NCI-H2227 treated with DMSO at 0.1 percent for 48 hours (cell line): ENCODE measurements at regions not wholly inside any gene's neighbourhood (a gene's known extent, or its start where the extent isn't known, plus 50 kb on each side); places are given as distances from the start of the nearest gene placed in this dataset.
"Not testable (repeated sequence)": the region's sequence is repeated elsewhere in the genome, so short reads cannot be mapped to it uniquely, and the experiment has no call there.

Experiments used
- DNase-seq: peaks from one replicate; lab custom pipeline; 2025; lab: John Stamatoyannopoulos, UW

DNA sequence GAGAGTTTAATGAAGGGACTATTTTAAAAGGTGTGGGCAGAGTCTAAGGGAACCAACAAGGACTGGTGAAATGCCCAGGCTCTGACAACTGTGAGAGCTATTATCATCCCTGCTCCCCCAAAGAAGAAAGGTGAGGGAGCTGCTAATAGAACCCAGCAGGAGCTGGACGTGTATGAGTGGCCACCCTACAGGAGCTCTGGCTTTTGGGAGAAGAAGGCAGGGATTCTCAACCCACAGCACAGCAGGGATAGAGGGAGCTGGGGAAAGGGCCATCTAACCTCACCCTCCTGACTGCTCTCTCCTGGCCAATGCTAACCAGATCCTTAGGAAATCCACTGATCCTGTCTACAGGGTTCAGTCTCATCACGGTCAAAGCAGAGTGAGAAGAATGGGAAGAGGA, 57.1 kb downstream of the GRIN2B start:
- no peak for DNase-seq

DNA sequence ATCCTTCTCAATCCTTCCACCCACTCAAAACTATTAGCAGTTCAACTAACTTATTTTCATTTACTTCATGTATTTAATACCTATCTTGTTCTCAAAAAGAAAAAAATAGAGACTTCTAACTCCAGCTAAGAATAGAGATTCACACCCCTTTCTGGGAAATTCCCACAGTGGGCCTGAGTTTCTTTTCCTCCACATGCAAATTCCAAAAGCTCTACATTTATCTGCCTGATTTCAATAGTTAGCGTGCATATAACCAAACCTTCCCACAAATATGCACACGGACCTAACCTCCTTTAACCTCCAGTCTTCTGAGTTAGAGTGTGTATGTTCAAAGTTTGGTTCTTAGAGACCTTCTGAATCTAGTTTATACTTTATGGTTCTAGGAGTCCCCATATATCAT, 62.5 kb downstream of the GRIN2B start:
- no peak for DNase-seq

DNA sequence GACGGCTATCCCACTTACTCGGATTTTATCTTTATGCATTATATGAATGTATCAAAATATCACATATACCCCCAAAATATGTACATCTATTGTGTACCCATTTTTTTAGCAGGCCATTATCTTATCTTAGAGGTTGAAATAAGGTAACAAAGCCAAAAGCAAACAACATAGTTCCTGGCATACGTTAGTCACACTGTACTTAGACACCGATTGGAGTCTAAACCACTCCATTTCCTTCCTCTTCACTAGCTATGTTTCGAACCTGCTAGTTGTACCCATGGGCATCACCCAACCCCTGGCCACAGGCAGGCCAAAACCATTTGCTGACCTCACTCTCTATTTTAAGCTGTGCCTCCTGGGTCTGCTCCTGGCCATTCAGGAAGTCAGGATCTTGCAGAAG, 66.3 kb downstream of the GRIN2B start:
- DNase-seq, result no peak

DNA sequence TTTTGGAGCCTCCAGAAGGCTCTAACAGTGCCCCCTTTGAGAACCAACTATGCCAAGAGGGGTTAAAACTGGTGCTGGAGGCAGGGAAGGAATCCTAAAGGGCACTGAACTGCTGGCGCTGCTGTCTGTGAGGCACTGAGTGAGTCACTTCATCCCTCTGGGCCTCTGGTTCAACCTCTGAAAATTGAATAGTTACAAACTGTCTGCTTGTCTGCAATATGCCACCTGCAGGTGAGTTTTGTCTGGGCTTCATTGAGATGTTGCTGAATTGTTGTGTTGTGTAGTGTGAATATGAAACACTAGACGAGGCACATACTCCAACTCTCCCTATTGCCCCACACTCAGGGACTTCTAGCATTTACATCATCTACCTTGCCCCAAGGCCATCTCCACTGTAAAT, 68.0 kb downstream of the GRIN2B start:
- DNase-seq, result no peak

DNA sequence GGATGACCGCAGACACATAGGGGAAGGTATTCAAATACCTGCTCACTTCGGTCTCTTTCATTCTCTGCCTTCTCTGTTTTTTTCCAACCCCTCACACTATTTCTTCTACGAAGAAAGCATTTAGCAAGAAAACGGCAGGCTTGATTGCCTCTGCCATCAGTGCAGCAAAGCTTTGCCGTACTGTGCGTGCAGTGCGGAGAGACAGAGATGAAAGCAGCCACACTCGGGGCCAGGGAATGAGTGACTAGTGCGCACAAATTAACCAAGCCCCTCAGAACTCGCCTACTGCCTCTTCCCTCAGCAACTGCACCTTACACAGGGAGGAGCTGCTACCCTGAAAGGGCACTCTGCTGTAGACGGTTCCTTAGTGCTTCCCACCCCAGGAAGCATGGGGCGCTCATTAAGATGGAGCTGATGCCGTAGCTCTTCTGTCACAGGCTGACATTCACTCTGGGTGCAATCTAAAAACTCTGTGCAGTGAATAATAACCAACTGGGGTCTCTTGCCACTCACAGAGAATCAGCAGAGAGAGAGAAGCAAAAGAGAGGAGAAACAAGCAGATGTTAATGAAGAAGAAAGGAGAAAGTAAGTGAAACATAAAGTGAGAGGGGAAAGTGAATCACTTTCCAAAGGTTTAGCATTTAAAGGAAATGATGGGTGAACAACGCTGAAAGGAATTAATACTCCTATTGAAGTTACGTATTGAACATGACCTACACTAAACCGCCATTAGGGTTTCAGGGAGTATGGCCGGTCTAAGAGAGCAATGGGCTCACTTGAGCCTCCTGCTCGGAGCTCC, 69.4 kb downstream of the GRIN2B start:
- no peak for DNase-seq

DNA sequence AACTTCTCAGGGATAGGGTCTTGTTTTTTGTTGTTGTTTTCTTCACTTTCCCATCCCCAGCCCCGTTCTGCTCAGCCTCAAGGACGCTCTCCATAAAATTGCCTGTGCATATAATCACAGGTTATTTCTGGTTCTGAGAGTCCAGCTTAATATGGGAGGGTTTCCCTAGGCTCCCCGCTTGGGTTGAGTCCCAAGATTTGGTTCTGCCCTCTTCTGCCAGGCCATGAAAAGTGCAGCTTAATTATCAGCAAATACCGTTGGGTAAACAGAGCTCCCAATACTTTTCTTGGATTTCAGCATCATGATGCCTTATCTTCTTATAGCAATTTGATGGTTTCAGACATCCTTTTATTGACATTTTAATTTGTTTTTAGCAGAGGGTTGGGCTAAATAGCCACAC, 75.6 kb downstream of the GRIN2B start:
- no peak for DNase-seq

DNA sequence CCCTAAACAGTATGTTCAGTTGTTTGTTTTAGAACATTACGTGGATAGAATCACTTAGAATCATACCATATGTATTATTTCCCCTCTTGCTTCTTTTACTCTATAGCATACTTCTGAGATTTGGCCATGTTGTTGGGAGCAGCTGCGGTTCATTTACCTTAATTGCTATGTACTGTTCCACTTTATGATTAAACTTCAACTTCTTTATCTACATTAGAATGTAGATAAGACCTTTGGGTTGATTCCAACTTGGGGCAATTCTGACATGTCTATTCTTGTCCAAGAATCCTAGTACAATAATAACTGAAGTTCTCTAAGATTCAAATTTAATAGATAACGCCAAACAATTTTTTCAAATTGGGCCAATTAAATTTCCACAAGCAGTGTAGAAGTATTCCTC, 80.7 kb downstream of the GRIN2B start:
- peak; percentile 76 for DNase-seq

DNA sequence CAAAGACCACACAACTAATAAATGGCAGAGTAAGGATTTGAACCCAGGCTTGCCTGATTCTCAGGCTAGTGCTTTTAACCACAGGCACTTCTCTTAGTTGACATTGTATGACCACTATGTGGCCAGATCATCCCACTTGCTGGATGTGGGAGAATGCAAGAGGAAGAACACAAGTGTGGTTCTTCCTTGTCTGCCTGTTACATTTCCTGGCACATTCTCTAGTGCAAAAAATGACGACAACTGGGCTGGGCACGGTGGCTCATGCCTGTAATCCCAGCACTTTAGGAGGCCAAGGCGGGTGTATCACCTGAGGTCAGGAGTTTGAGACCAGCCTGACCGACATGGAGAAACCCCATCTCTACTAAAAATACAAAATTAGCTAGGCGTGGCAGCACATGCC, 83.0 kb downstream of the GRIN2B start:
- DNase-seq, result not testable (repeated sequence)

DNA sequence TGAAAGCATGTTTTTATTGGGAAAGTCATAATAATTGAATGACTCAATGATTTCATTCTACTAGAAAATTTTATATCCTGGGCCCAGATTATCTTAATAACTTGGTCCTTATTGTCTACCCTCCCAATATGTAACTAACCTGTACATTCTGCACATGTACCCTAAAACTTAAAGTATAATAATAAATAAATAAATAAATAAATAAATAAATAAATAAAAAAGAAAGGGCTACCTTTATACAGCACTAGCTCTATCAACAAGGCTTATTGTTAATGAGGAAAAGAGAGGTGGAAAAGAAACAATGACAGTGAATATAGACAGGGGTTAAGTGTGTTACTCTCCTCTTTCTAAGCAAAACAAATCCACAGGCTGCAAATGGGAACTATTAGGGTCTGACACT, 83.6 kb downstream of the GRIN2B start:
- DNase-seq, result no peak

DNA sequence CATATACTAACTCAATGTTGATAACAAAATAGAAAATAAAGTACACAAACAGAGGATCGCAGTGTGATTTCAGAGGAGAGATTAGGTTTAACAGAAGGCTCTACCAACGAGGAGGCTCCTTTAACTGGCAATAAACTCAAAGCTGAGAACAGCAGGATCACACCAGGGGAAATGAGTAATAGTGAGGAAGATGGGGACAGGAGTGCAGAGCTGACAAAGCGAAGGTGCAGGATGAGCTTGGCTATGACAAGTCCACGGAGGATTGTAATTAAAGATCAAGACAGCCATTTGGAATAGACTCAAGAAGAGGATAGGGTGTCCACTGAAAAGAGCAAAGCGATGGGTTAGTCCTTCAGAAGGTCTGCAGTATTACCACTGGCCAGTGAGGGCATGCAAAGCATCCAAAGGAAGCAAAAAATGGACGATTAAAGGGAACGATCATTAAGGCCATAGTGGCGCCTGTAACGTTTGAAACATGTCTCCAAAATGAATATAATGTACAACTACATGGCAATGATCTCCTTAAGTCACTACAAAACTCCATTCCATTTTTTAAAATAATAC, 85.3 kb downstream of the GRIN2B start:
- no peak for DNase-seq

DNA sequence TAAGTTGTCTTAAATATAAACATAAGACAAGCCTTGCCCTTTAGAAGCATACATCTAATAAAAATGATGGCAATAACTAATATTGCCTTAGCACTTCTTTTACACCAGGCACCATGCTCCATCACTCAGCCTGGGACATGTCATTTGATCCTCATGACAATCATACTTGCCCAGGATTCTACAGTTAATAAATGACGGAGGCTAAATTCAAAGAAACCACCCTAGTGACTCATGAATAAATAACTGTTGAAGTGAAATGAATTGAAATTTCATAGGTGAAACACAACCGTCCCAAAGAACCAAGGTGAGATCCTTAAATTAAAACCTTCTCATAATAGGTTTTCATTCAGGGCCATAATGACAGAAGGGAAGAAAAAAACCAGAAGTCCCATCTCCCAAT, 89.5 kb downstream of the GRIN2B start:
- no peak for DNase-seq

DNA sequence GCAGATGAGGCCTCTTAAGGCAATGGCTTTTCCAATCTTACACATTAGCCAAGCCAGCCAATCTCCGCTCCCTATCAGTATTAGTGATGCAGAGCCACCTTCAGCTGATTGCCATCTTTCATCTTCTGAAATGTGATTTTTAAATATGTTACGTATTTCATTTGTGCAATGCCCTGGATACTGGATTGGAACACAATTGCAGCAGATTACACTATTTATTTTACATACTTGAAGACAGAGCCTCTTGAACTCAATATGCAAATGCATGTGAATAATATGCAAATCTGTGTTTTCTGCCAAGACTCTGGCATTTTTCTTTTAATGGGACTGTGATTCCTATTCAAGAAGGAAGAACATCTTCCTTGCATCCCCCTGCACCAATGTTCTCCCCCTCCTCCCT, 90.5 kb downstream of the GRIN2B start:
- DNase-seq, result no peak

DNA sequence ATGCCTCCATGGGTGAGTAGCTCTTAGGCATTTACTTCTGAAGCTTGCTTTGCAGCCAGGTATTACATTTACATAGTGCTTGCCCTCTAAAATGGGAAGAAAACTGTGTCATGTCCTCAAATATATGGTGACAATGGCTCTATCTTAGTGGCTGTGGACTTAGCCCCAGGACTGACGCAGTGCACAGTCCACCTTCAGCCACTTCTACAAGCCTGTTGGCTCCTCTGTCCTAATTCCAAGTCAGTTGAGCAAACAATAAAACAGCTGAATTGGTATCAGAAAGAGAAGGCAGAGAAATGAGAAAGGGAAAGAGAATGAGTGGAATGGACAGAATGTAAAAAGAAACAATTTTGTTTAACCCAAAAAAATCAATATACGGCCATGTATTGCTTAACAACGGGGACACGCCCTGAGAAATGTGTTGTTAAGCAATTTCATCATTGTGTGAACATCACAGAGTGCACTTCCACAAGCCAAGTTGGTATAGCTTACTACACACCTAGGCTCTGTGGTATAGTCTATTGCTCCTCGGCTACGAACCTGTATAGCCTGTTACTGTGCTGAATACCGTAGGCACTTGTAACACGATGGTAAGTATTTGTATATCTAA, 93.5 kb downstream of the GRIN2B start:
- DNase-seq, result no peak

DNA sequence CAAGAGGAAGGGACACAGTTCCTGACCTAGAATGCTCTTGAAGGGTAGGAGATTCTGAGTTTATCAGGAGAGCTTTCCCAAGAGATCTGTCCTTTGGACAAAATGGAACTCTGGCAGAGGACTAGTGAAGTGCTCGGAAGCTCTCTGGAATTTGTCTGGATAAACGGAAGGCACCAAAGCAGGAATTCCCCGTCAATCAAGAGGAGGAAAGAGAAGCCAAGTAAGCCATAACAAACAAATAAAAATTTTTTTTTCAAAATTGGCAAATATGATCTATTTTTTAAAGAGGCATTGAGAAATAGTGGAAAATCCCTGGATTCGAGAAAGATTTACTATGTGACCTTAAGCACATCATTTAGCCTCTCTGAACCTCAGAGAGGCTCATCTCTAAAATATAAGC, 99.2 kb downstream of the GRIN2B start:
- DNase-seq, result no peak

DNA sequence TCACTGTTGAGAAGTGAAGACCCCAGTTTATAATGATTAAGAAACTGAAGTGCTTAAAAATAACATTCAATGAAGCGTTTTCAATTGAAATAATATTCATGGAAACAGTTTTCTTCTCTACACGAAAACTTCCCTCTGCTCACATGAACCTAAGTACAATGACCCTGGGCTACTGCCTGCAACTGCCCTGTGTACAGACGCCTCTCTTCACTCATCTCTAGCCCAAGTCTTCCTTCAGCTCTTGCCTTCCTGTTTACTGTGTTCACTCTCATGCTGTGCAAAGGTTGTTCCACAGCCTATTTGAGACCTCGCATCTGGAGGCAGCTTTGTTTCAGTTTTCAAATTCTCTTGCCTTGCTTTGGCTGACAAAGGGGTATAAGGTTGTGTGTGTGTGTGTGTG, 100.8 kb downstream of the GRIN2B start:
- DNase-seq, result no peak

DNA sequence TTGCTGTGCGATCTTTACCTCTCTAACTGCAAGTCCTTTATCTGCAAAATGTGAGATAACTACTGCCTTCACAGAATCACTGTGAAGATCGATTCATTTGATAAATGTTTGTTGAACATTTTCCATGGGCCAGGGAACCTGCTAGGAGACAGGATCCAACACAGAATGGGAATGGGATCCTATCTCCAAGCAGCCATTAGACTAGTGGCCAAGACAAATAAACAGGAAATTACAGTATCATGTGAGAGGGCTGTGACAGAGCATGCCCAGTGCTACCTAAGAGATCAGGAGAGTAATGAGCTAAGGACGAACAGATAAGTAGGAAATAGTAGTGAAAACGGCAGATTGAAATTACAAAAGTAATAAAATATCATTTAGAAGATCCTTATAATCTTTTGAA, 105.7 kb downstream of the GRIN2B start:
- no peak for DNase-seq

DNA sequence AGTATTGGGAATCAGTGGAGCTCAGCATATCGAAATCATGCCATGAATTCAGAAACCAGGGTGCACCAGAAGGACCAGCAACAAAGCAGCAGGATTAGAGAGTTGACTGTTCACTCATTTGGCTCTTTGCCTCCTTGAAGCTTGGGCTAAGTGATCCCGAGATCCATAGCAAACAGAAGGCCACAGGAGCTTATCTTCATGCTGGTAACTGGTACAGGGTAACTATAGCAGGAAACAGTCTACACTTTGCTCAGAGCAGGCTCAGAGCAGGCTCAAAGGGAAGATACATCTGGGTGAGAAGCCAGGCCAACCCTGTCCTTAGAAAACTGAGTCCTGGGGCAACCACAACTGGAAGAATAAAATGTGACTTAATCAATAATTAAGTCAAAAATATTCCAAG, 111.1 kb downstream of the GRIN2B start:
- DNase-seq, result no peak

DNA sequence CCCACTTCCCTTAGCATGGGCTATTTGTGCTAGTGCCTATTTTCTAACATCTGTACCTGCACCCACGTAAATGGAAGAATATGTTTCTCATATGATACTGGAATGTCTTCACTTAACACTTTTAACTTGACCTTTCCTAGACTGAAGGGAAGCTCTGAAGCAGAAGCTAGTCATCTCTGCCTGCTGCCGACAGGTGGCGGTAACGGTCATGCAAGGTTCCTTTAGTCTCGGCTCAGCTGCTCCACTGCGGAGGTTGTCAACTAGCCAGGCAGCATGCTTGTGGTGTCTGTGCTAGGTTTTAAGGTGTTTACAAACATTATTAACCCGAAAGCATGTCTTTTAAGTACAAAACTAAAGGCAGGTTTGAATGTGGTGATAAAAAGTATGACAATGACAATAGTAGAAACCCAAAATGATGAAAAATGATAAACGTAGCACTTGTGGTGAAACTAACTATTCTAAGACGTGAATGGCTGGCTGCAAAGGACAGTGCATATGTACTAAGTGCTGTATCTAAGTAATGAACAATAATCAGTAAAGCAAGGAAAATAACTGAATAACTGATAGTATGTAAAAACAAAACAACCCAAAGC, 117.2 kb downstream of the GRIN2B start:
- peak; percentile 36 for DNase-seq

DNA sequence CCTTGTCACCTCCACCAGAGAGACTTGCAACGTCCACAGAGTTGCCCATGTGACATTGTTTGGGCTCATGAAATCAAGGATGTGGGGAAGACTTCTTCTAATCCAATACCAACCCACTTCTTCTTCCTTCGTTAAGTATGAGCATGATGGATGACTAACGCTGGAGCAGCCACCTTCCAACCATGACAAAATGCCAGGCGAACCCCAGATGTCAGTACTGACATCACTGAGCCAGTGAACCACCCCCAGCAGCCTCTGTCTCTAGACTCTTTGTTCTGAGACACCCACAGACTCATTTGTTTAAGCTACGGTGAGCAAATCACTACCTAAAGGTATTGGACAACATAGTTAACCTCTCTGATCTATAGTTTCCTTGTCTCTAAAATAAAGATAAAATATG, 123.7 kb downstream of the GRIN2B start:
- no peak for DNase-seq

DNA sequence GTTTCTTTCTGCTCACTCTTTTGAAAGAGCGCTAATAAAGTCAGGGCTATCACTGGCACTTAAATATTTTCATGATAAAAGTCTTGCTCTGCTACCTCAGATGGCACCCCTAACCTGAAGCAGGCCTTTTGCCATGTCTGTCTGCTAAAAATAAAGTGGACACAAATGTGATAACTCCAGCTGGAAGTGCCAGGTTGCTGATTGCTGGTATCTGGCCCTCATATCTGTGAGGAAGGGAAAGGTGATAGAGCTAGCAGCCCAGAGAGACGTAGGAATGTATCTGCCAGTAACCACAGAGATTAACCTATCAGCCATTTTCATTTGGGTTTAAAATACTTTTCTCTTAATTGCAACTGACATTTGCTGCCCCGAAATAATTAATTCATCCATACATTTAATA, 127.9 kb downstream of the GRIN2B start:
- no peak for DNase-seq

DNA sequence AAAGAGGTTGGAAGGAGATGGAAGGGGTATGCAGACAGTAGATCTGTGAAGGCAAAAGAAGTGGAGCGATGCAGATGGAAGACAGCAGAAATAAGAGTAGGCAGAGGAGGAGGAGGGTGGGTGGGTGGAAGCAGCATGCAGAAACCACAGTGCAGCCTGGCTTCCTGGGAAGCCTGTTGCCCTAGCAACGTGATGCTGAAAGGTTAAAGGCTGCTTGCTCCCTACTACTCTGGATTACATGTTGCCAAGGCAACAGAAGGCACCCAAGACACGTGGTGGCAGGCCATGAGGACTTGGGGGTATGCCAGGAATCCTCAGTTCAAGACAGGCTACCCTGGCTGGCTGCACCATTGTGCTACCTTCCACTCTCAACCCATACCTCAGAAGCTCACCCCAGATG, 129.6 kb downstream of the GRIN2B start:
- peak; percentile 5 for DNase-seq

DNA sequence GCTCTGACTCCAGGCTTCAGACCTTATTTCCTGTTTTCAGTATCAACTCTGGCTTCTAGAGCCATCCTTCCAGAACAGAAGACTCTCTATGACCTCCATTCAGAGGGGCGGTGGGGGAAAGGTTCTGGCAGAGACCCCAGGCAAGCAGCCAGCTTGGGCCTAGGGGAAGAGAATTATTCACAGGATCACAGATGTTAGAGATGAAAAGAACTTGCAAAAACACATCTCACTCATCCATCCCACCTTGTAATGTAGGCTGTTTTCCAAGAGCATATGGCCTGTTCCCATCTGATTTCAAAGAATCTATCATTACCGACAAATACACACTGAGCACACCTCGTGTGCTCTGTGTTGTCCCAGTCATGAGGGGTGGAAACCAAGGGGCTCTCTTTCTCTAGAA, 131.9 kb downstream of the GRIN2B start:
- no peak for DNase-seq

DNA sequence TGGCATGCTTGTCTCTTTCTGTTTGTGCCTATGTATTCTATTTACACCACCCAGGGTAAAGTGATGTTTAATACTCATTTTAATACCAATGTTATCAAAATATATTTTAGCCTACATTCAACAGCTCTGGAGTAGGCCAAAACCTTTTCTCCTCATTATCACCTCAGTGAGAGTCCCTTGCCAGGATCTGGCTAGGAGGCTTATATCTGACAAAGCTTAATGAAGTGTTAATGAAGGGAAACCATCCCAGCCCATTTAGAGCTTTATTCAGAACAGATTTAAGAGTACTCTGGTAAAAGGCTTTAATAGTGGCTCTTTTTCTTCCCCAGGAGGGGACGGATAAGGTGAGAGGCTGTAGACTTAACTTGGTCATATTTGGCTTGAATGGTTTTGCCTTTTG, 137.6 kb downstream of the GRIN2B start:
- no peak for DNase-seq
